ENCODE measurements at regions not wholly inside any gene's neighbourhood (a gene's known extent, or its start where the extent isn't known, plus 50 kb on each side); places are given as distances from the start of the nearest gene placed in this dataset.

DNA sequence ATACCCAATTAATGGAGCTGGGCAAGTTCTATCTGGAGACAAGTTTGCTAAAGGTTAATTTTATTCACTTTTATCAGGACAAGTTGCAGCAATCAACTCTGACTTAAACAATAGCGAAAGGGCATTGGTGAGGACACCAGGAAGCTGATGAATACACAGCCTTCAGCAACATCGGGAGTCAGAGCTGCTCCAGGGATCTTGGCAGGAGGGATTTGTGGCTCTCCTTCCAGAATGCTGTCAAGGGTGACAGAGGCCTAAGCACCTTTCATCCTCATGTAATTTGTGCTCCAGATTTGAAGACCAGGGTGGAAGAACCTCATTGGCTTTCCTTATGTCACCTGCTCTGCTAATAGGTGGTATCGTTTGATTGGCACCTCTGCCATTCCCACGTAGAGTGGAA, 485.6 kb downstream of the NPIPA7 start:
- Histone ChIP-seq H3K27ac (ENCODE audit: low read depth in 1 of 2, low read length in 2 of 2) (no peak overlapping the region), H3K27me3 (ENCODE audit: control insufficient read depth in 4 of 4, insufficient read depth in 4 of 4, low read length in 3 of 4) (peaks cover 0 to 6% (median 1%) of the 10 kb centered on the region in 4 donors), H3K9me3 (ENCODE audit: control insufficient read depth in 4 of 4, low read length in 3 of 4) (no peaks in the 10 kb centered on the region), H3K9ac (ENCODE audit: low read depth in 1 of 2, low read length in 2 of 2) (no peak overlapping the region), H3K4me3 (ENCODE audit: low read depth in 1 of 3, low read length in 3 of 3) (no peak overlapping the region), H3K36me3 (ENCODE audit: control insufficient read depth in 4 of 4, insufficient read depth in 3 of 4, low read depth in 1 of 4, low read length in 3 of 4) (no peaks in the 10 kb centered on the region), H3K4me1 (ENCODE audit: control insufficient read depth in 4 of 4, insufficient read depth in 4 of 4, low read length in 3 of 4) (no peaks in the 10 kb centered on the region)
- TF ChIP-seq RAD21 (IDR thresholded peaks at IDR 0.05) (no peak), YY1 (IDR thresholded peaks at IDR 0.05) (no peak), FOXA1 (IDR thresholded peaks at IDR 0.05) (no peak), HNF4A (conservative IDR thresholded peaks at IDR 0.05) (no peak), HNF4G (IDR thresholded peaks at IDR 0.05) (no peak), MAX (IDR thresholded peaks at IDR 0.05) (no peak), REST (IDR thresholded peaks at IDR 0.05) (no peak), ZBTB33 (IDR thresholded peaks at IDR 0.05) (no peak), SP1 (IDR thresholded peaks at IDR 0.05) (no peak), TAF1 (conservative IDR thresholded peaks at IDR 0.05) (no peak), GABPA (IDR thresholded peaks at IDR 0.05 in 1 of 2, conservative IDR thresholded peaks at IDR 0.05 in 1 of 2) (no peak), FOXA2 (IDR thresholded peaks at IDR 0.05) (no peak), RXRA (IDR thresholded peaks at IDR 0.05) (no peak), NR2F2 (IDR thresholded peaks at IDR 0.05) (no peak), CTCF (IDR thresholded peaks at IDR 0.05; ENCODE audit: low read depth, low read length, missing input control) (no peak), JUND (IDR thresholded peaks at IDR 0.05) (no peak), EGR1 (IDR thresholded peaks at IDR 0.05; ENCODE audit: low read depth in 2 of 2) (no peak)
- TF ChIP-seq, protein P1, sequence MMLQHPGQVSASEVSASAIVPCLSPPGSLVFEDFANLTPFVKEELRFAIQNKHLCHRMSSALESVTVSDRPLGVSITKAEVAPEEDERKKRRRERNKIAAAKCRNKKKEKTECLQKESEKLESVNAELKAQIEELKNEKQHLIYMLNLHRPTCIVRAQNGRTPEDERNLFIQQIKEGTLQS (IDR thresholded peaks at IDR 0.05), result no peak
- no peak for DNase-seq (ENCODE audit: low spot score)
- 69% methylated on average over 4 of the region's 4 CpGs for WGBS

All from liver (tissue), 8 donors.